SK-N-SH treated with all-trans-retinoic acid at 6 μM for 48 hours (cell line): ENCODE measurements at regions not wholly inside any gene's neighbourhood (a gene's known extent, or its start where the extent isn't known, plus 50 kb on each side); places are given as distances from the start of the nearest gene placed in this dataset.

Experiments
- ATAC-seq: fragments of 200-7000 bp; cut with Tn5 transposase; 3 replicates; pipeline ENCODE4 v1.9.1; 2020; ENCODE audit warnings: mild to moderate bottlenecking, moderate library complexity
- ARNTL ChIP-seq: fragments of 450-650 bp; formaldehyde crosslinking; IDR thresholded peaks from 2 replicates; pipeline ENCODE4 v1.5.0; 2020; ENCODE audit warnings: low read depth, mild to moderate bottlenecking, moderate library complexity, borderline replicate concordance
- CREB5 ChIP-seq: fragments of 250-450 bp; sonication (Bioruptor Pico); IDR thresholded peaks from 2 replicates; pipeline ENCODE4 v1.5.1; 2020; ENCODE audit warnings: low read depth, mild to moderate bottlenecking, moderate library complexity
- CSDC2 ChIP-seq: fragments of 250-450 bp; sonication (Bioruptor Pico); IDR thresholded peaks from 2 replicates; pipeline ENCODE4 v1.5.0; 2020; ENCODE audit warnings: mild to moderate bottlenecking, moderate library complexity
- ESRRG ChIP-seq: fragments of 250-450 bp; sonication (Bioruptor Pico); IDR thresholded peaks from 2 replicates; pipeline ENCODE4 v1.6.1; 2021; ENCODE audit warnings: mild to moderate bottlenecking
- GLIS3 ChIP-seq: fragments of 250-450 bp; sonication (Bioruptor Pico); IDR thresholded peaks from 2 replicates; pipeline ENCODE4 v1.5.0; 2020; ENCODE audit warnings: mild to moderate bottlenecking, moderate library complexity
- ISL1 ChIP-seq: fragments of 250-450 bp; sonication (Bioruptor Pico); IDR thresholded peaks from 2 replicates; pipeline ENCODE4 v2.1.2; 2022; ENCODE audit warnings: mild to moderate bottlenecking, moderate library complexity
- OSR1 ChIP-seq: fragments of 250-450 bp; sonication (Bioruptor Pico); IDR thresholded peaks from 2 replicates; pipeline ENCODE4 v1.8.0; 2022; ENCODE audit warnings: moderate library complexity, mild to moderate bottlenecking, inconsistent platforms
- PATZ1 ChIP-seq: fragments of 250-450 bp; sonication (Bioruptor Pico); IDR thresholded peaks from 2 replicates; pipeline ENCODE4 v1.8.0; 2020; ENCODE audit warnings: mild to moderate bottlenecking, moderate library complexity, borderline replicate concordance
- POU6F1 ChIP-seq: fragments of 250-450 bp; sonication (Bioruptor Pico); IDR thresholded peaks from 2 replicates; pipeline ENCODE4 v1.8.0; 2021; ENCODE audit warnings: low read depth, mild to moderate bottlenecking, moderate library complexity, borderline replicate concordance
- PPARA ChIP-seq: fragments of 250-450 bp; sonication (Bioruptor Pico); IDR thresholded peaks from 2 replicates; pipeline ENCODE4 v1.5.0; 2020; ENCODE audit warnings: mild to moderate bottlenecking, borderline replicate concordance
- RARB ChIP-seq: fragments of 250-450 bp; sonication (Bioruptor Pico); IDR thresholded peaks from 2 replicates; pipeline ENCODE4 v1.8.0; 2021; ENCODE audit warnings: mild to moderate bottlenecking, moderate library complexity
- SNAI2 ChIP-seq: fragments of 250-450 bp; sonication (Bioruptor Pico); IDR thresholded peaks from 2 replicates; pipeline ENCODE4 v1.5.0; 2020; ENCODE audit warnings: mild to moderate bottlenecking, moderate library complexity
- TCF4 ChIP-seq: fragments of 250-450 bp; sonication (Bioruptor Pico); IDR thresholded peaks from 2 replicates; pipeline ENCODE4 v1.8.0; 2021; ENCODE audit warnings: mild to moderate bottlenecking, moderate library complexity, borderline replicate concordance
- TOX ChIP-seq: fragments of 250-450 bp; sonication (Bioruptor Pico); IDR thresholded peaks from 2 replicates; pipeline ENCODE4 v1.8.0; 2021; ENCODE audit warnings: mild to moderate bottlenecking, moderate library complexity, borderline replicate concordance
- TSHZ2 ChIP-seq: fragments of 250-450 bp; sonication (Bioruptor Pico); IDR thresholded peaks from 2 replicates; pipeline ENCODE4 v1.5.0; 2020; ENCODE audit warnings: mild to moderate bottlenecking, moderate library complexity
- ZC3H10 ChIP-seq: fragments of 250-450 bp; sonication (Bioruptor Pico); IDR thresholded peaks from 2 replicates; pipeline ENCODE4 v1.5.1; 2021; ENCODE audit warnings: mild to moderate bottlenecking, moderate library complexity
- ZFP3 ChIP-seq: fragments of 250-450 bp; sonication (Bioruptor Pico); IDR thresholded peaks from 2 replicates; pipeline ENCODE4 v1.5.0; 2020; ENCODE audit warnings: mild to moderate bottlenecking, moderate library complexity
- ZFP30 ChIP-seq: fragments of 450-650 bp; formaldehyde crosslinking; IDR thresholded peaks from 2 replicates; pipeline ENCODE4 v1.5.0; 2022; ENCODE audit warnings: mild to moderate bottlenecking, moderate library complexity
- ZNF565 ChIP-seq: fragments of 450-650 bp; formaldehyde crosslinking; conservative IDR thresholded peaks from 2 replicates; pipeline ENCODE4 v1.5.0; 2020; ENCODE audit warnings: low read depth, mild to moderate bottlenecking, moderate library complexity
- ZNF70 ChIP-seq: fragments of 450-650 bp; formaldehyde crosslinking; IDR thresholded peaks from 2 replicates; pipeline ENCODE4 v1.5.0; 2020; ENCODE audit warnings: mild to moderate bottlenecking, moderate library complexity
- ZNF8 ChIP-seq: fragments of 450-650 bp; formaldehyde crosslinking; IDR thresholded peaks from 2 replicates; pipeline ENCODE4 v1.5.0; 2020; ENCODE audit warnings: mild to moderate bottlenecking, moderate library complexity

GRCh38 chr18:57959278-57959677 lies 84.7 kb upstream of the NEDD4L start (continued):
- no peak for TF ChIP-seq TSHZ2 (CRISPR knock-in tag)

- ATAC-seq, result no peak
- TF ChIP-seq ZNF8 (no peak), ZFP3 (no peak), PATZ1 (CRISPR knock-in tag) (no peak), RARB (CRISPR knock-in tag) (no peak), GLIS3 (no peak), ESRRG (CRISPR knock-in tag) (no peak), ZNF565 (CRISPR knock-in tag) (no peak), OSR1 (no peak), TSHZ2 (CRISPR knock-in tag) (no peak), ARNTL (CRISPR knock-in tag) (no peak), SNAI2 (CRISPR knock-in tag) (no peak), ZNF70 (CRISPR knock-in tag) (no peak), PPARA (CRISPR knock-in tag) (no peak), ZC3H10 (CRISPR knock-in tag) (no peak)
Observed at GRCh38 chr18:57957210-57957609, 86.8 kb upstream of the NEDD4L start.

- ATAC-seq, result no peak
- TF ChIP-seq ZFP3 (no peak), OSR1 (no peak), ZNF8 (no peak), POU6F1 (CRISPR knock-in tag) (no peak), PATZ1 (CRISPR knock-in tag) (no peak), ZNF565 (CRISPR knock-in tag) (no peak), ZNF70 (CRISPR knock-in tag) (no peak), ZC3H10 (CRISPR knock-in tag) (no peak), TOX (CRISPR knock-in tag) (no peak), SNAI2 (CRISPR knock-in tag) (no peak), TCF4 (no peak), ZFP30 (CRISPR knock-in tag) (no peak), ESRRG (CRISPR knock-in tag) (no peak), ARNTL (CRISPR knock-in tag) (no peak), PPARA (CRISPR knock-in tag) (no peak), ISL1 (no peak), CSDC2 (CRISPR knock-in tag) (no peak), CREB5 (CRISPR knock-in tag) (no peak), RARB (CRISPR knock-in tag) (no peak)
- TF ChIP-seq, all 23 proteins: peak for 0
Observed at GRCh38 chr18:57956491-57956890, 87.5 kb upstream of the NEDD4L start.
